Kidney capillary endothelial cell (primary cell): ENCODE measurements at regions not wholly inside any gene's neighbourhood (a gene's known extent, or its start where the extent isn't known, plus 50 kb on each side); places are given as distances from the start of the nearest gene placed in this dataset.
"Not testable (repeated sequence)": the region's sequence is repeated elsewhere in the genome, so short reads cannot be mapped to it uniquely, and the experiment has no call there.

ENCODE experiments used
- DNase-seq: peaks from one replicate; pipeline ENCODE4 v3.0.0-alpha.2; 2018; ENCODE audit warnings: low spot score

GRCh38 chr5:72760259-72760658 lies 56.2 kb upstream of the TNPO1 start:
- peak; percentile 4 for DNase-seq

- no peak for DNase-seq
Measured at GRCh38 chr5:72752909-72753308, 63.6 kb upstream of the TNPO1 start.

GRCh38 chr5:72749362-72749997 lies 67.0 kb upstream of the TNPO1 start:
- DNase-seq = no peak

GRCh38 chr5:72747826-72748225 lies 68.6 kb upstream of the TNPO1 start:
- DNase-seq = no peak

GRCh38 chr5:72746736-72747135 lies 69.7 kb upstream of the TNPO1 start:
- DNase-seq = no peak

- no peak for DNase-seq
Measured at GRCh38 chr5:72744136-72744535, 72.3 kb upstream of the TNPO1 start.

- DNase-seq = no peak
Measured at GRCh38 chr5:72741805-72742204, 74.7 kb upstream of the TNPO1 start.

- no peak for DNase-seq
Measured at GRCh38 chr5:72733810-72734209, 82.7 kb upstream of the TNPO1 start.

GRCh38 chr5:72723581-72723980 lies 92.9 kb upstream of the TNPO1 start:
- no peak for DNase-seq

GRCh38 chr5:72722792-72723452 lies 93.5 kb upstream of the TNPO1 start:
- no peak for DNase-seq

GRCh38 chr5:72721844-72722243 lies 94.6 kb upstream of the TNPO1 start:
- DNase-seq = no peak

- no peak for DNase-seq
Measured at GRCh38 chr5:72720205-72720604, 96.3 kb upstream of the TNPO1 start.

GRCh38 chr5:72711351-72711750 lies 105.1 kb upstream of the TNPO1 start:
- DNase-seq = no peak

GRCh38 chr5:72709341-72709740 lies 107.1 kb upstream of the TNPO1 start:
- no peak for DNase-seq

GRCh38 chr5:72705178-72705577 lies 111.3 kb upstream of the TNPO1 start:
- no peak for DNase-seq

GRCh38 chr5:72703876-72704275 lies 112.6 kb upstream of the TNPO1 start:
- DNase-seq = no peak

GRCh38 chr5:72702881-72703434 lies 113.5 kb upstream of the TNPO1 start:
- DNase-seq = no peak

- DNase-seq = not testable (repeated sequence)
Measured at GRCh38 chr5:72702105-72702504, 114.4 kb upstream of the TNPO1 start.

- no peak for DNase-seq
Measured at GRCh38 chr5:72698481-72698880, 118.0 kb upstream of the TNPO1 start.

GRCh38 chr5:72697622-72698021 lies 118.8 kb upstream of the TNPO1 start:
- DNase-seq = no peak

- DNase-seq = no peak
Measured at GRCh38 chr5:72695659-72696058, 120.8 kb upstream of the TNPO1 start.

GRCh38 chr5:72694856-72695255 lies 121.6 kb upstream of the TNPO1 start:
- DNase-seq = no peak

- no peak for DNase-seq
Measured at GRCh38 chr5:72693546-72694205, 122.8 kb upstream of the TNPO1 start.
